Left lobe of liver (tissue), 2 donors: ENCODE measurements at regions not wholly inside any gene's neighbourhood (a gene's known extent, or its start where the extent isn't known, plus 50 kb on each side); places are given as distances from the start of the nearest gene placed in this dataset.

Source experiments
- ATAC-seq: fragments of 200-7000 bp; cut with Tn5 transposase; one replicate; pipeline ENCODE4 v1.9.1; 2020; ENCODE audit warnings: mild to moderate bottlenecking, moderate library complexity
- DNase-seq: peaks from one replicate; pipeline ENCODE4 v3.0.0-alpha.2; 2020; ENCODE audit warnings: low spot score
- donor health status: DM: no; HTN: no; CAD: no; lungs with moderate emphysema.
- donor health status: DM: no; HTN: yes; CAD: no.

- DNase-seq: no peak
These were observed 113.8 kb upstream of the ARMC2 start for GRCh38 chr6:108734271-108734922.

GRCh38 chr6:108735310-108736001 lies 112.8 kb upstream of the ARMC2 start:
- no peak for DNase-seq
- ATAC-seq: no peak

More at GRCh38 chr6:108734271-108734922, 113.8 kb upstream of the ARMC2 start:
- ATAC-seq: no peak

- DNase-seq (no peak), ATAC-seq (no peak)
These were observed 112.2 kb upstream of the ARMC2 start for GRCh38 chr6:108736002-108736361.

GRCh38 chr6:108736832-108737231 lies 111.4 kb upstream of the ARMC2 start:
- DNase-seq: no peak
- no peak for ATAC-seq

GRCh38 chr6:108737594-108738546 lies 110.4 kb upstream of the ARMC2 start:
- ATAC-seq: no peak

GRCh38 chr6:108738684-108739416 lies 109.4 kb upstream of the ARMC2 start:
- ATAC-seq: no peak

More at GRCh38 chr6:108737594-108738546, 110.4 kb upstream of the ARMC2 start:
- DNase-seq: no peak

GRCh38 chr6:108739496-108740330 lies 108.5 kb upstream of the ARMC2 start:
- no peak for DNase-seq
- ATAC-seq: peak; percentile 72

More at GRCh38 chr6:108738684-108739416, 109.4 kb upstream of the ARMC2 start:
- DNase-seq: no peak

- DNase-seq (no peak), ATAC-seq (no peak)
These were observed 106.8 kb upstream of the ARMC2 start for GRCh38 chr6:108741331-108741989.

GRCh38 chr6:108742041-108742440 lies 106.2 kb upstream of the ARMC2 start:
- DNase-seq: no peak
- ATAC-seq: no peak

- DNase-seq (no peak), ATAC-seq (peak; percentile 47)
These were observed 103.8 kb upstream of the ARMC2 start for GRCh38 chr6:108744244-108744972.

- ATAC-seq: peak; percentile 36
- DNase-seq: no peak
These were observed 103.2 kb upstream of the ARMC2 start for GRCh38 chr6:108744996-108745395.

GRCh38 chr6:108745664-108746336 lies 102.4 kb upstream of the ARMC2 start:
- ATAC-seq: no peak
- no peak for DNase-seq

- no peak for ATAC-seq
- DNase-seq: no peak
These were observed 101.9 kb upstream of the ARMC2 start for GRCh38 chr6:108746366-108746765.

- no peak for ATAC-seq
- DNase-seq: no peak
These were observed 101.2 kb upstream of the ARMC2 start for GRCh38 chr6:108746836-108747575.

GRCh38 chr6:108748055-108748454 lies 100.2 kb upstream of the ARMC2 start:
- DNase-seq: no peak
- no peak for ATAC-seq

GRCh38 chr6:108748959-108749358 lies 99.3 kb upstream of the ARMC2 start:
- no peak for ATAC-seq
- no peak for DNase-seq

GRCh38 chr6:108750801-108751200 lies 97.4 kb upstream of the ARMC2 start:
- no peak for ATAC-seq

More at GRCh38 chr6:108750801-108751200, 97.4 kb upstream of the ARMC2 start:
- DNase-seq: no peak
